ENCODE measurements at regions not wholly inside any gene's neighbourhood (a gene's known extent, or its start where the extent isn't known, plus 50 kb on each side); places are given as distances from the start of the nearest gene placed in this dataset.
"Not testable (repeated sequence)": the region's sequence is repeated elsewhere in the genome, so short reads cannot be mapped to it uniquely, and the experiment has no call there.

DNA sequence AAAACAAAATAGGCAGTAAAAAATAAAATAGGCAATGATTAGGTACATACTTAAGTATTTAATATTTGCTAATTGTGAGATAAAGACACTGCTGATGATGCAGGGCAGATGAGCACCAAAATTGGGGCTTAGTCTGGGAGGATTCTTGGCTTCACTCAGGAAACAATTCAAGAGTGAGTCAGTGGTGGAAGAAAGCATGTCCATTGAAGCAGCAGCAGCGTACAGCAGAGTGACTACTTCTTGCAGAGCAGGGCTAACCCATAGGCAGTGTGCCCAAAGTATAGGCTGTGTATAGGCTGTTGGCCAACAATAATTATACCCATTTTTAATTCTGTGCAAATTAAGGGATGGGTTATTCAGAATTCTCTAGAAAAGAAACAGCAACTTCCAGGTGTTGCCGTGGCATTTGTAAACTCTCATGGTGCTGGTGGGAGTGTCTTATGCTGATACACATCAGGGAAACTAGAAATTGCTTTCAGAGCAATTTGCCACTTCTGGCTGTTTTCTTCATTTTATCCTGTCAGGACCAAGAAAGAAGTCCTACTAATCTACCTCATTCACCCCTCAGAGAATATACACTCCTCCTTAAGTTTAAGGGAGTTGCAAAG is 317.3 kb upstream of the NAALADL2 start:
- no peak for DNase-seq

DNA sequence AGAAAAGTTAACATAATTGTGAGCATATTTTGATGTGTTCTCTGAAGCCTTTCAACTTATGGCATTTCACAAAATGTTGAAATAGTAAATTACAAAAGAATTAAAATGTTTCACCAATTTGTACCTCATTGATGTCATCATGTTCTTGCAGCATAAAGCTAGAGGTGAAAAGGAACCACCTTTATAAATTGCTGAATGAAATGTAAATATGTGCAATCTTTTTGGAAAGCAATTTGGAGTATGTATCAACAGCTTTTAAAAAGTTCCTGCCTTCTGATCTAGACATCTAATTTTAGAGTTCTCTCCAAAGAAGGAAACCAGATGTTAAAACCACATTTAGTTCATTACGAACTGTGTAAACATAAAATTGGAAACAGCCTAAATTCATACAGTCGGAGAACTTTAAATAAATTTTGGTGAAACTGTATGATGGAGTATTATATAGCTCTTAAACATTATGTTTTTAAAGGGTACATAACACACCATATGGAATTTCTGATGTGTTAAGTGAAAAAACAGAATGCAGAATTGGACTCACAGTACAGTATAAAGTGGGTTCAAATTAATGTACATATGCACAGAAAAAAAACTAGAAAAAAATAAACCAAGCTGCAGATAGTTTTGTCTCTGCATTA is 311.2 kb upstream of the NAALADL2 start:
- DNase-seq = no peak

DNA sequence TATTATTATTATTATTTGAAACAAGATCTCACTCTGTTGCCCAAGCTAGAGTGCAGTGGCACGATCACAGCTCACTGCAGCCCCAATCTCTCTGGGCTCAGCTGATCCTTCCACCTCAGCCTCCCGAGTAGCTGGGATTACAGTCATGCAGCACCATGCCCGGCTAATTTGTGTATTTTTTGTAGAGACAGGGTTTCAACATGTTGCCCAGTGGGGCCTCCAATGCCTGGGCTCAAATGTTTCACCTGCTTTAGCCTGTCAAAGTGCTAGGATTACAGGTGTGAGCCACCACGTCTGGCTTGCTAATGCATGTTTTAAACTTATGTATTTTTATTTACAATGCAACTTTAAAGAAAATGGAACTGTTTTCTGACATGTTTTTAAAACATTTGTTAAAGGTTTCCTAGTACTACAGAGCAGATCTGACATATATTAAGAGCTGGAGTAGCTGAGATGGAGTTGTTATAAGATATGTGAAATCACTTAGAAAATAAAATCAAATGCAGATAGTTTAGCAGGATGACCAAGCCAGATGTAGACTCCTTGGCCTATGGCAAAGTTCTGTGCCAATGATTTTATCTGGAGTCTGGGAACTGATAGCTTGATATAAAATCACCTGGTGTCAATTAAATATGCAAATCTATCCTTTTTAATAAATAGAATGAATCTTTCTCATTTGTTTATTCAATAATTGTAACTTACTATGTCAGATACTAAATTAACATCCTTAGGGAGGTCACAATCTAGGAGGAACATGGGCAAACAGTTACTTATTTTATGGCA is 310.1 kb upstream of the NAALADL2 start:
- no peak for DNase-seq

DNA sequence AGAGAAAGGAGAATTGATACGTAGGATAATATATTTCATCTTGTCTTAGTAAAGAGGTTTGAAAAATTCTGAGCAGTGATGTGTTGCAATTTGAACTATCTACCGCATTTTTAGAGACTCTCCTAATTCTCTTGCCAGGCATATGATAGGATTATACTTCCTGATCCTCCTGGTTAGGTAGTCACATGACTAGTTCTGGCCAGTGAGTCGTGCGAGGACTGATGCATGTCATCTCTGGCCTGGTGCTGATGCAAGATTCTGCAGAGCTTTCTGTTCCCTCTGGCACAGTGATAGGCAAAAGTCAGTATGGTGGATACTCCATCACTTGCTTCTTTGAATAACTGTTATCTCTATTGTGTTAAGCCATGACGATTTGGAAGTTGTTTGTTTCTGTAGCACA is 277.6 kb upstream of the NAALADL2 start:
- DNase-seq = no peak

DNA sequence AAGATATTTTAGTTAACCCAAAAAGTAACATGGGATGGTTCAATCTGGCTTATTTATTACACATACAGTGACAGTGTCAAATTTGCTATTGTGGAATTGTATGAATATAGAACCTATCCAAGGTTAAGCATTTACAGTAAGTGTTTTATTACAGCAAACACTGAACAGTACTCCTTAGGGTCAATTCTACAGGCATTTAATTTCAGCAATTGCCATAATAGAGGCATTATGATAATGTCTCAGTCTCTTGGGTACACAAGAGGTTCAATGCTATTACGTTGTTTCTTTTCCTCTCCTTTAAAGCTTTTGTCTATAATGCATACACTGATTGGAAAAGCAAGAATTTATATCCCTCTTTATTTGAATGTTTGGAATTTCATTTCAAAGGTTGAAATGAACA is 275.7 kb upstream of the NAALADL2 start:
- no peak for DNase-seq

DNA sequence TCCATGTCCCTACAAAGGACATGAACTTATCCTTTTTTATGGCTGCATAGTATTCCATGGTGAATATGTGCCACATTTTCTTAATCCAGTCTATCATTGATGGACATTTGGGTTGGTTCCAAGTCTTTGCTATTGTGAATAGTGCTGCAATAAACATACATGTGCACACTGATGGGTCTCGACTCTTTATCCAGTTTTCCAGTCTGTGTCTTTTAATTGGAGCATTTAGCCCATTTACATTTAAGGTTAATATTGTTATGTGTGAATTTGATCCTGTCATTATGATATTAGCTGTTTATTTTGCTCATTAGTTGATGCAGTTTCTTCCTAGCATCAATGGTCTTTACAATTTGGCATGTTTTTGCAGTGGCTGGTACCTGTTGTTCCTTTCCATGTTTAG is 272.0 kb upstream of the NAALADL2 start:
- DNase-seq = not testable (repeated sequence)

DNA sequence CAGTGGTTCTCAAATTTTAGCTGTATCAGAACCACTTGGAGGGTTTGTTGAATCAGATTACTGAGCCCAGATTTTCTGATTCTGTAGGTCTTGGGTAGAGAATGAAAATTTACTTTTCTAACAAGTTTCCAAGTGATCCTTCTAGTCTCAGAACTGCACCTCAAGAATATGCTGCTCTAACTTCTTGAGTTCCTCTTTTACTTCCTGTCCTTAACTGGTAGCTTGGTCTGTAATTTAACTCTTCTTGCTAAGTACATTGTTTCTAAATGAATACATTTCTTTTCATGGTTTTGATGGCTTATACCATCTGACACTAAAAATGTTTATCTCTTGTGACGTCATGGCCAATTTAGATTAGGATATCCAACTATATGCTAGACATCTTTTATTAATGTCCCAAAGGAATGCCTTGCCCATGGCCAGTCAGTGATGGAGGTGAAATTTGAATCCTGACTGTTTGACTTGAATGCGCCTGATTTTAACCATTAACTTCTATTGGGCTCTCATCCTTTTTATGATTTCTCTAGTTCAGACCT is 262.6 kb upstream of the NAALADL2 start:
- DNase-seq = no peak

DNA sequence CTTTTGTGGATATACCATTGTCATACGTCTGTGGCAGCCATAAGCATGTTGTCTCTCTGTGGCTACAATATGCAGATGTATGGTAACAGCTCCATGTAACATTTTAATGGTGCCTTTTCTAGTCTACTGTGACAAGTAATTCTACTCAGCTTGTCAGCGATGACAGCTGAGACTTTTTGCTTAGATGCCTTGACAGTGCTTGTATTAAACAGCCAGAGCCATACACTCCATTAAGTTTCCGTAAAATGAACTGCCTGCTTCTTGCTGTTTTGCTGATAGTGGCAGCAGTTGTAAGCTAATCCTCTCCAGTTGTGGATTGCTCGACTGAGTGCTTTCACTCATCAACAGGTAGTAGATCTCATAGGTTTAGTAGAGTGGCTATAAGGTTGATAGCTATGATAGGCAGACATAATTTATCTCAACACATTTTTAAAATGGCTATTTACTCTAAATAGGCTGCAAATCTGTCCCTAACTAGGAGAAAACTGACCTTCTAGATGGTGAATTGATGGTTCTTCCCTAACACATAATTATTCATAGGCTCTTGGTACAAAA is 260.2 kb upstream of the NAALADL2 start:
- no peak for DNase-seq

DNA sequence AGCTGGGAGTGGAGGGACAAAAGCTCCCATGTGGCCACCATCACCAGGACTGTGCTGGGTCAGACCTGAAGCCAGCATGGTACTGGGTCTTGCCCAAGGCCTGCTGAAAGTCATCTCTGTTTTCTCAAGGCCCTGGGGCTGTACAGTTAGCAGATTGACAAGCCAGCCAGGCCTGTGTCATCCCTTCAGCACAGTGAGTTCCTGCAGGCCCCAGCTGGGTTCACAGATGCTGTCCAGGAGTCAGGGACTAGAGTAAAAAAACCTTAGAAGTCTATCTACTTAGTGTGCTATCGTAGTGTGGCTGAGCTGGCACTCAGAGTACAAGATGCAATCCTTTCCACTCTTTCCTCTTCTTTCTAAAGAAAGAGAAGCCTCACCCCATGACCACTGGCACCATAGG is 246.0 kb upstream of the NAALADL2 start:
- DNase-seq = no peak

DNA sequence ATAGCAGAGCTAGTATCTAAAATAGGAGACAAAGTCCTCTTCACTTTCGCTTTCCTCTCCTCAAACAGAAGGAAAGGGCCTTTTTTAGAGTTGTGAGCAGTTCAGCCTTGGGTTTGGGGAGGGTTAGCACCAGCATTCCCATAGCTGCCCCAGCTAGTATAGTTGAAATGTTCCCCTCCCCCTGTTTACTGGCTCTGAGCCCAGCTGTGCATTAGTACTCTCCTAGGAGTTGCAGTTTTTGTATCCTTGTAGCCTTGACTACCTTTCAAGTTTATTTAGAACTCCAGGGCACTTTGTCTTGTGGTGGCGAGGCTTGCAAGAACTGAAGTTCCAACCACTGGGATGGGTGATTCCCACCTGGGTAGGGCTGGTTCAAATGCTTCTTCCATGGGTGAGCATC is 245.1 kb upstream of the NAALADL2 start:
- no peak for DNase-seq

DNA sequence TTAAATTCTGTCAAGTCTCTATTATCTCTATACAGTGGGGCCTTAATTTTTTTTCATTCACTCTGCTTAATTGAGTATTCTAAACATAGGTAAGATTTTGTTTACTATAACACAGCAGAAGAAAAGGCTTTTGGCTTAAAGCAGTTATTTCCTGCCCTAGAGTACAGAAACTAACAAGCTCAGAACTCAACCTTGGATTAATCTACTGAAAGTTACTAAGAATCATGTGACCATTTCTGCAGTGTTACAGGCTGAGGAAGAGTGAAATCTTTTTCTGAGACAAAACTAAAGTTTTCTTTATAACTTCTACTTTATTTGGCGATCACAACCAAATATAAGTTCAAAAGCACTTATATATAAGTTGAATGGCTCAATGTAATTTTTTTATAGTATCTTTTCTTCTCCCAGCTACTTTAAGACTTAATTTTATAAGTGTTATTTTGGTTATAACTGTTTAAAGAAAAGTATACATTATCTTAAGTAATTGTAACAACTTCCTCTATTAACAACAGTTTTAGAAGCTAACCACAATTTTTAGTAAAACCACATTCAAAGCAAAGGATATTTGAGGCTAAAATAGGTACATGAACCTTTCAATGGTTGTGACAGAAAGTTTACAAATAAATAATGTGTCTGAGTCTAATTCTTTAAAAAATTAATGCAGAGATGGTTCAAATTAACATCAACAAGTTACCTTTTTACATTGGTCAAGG is 240.6 kb upstream of the NAALADL2 start:
- no peak for DNase-seq

DNA sequence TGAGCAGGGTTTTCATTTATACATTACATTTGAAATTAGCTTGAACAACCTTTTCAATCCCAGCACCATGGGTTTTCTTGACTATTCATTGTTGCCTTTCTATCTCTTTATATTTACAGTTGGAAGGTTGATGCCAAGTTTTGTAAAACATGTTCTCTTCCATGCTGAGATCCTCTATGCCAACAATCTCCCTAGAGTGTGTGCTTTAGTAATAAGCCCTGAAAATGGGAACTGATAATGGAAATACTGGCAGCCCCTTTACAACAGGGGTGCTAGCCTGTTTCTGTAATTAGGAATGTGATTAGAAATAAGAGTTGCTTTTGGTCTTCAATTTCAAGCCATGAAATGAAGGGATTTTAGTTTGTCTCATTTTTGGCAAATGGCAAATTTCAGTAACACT is 239.9 kb upstream of the NAALADL2 start:
- no peak for DNase-seq

DNA sequence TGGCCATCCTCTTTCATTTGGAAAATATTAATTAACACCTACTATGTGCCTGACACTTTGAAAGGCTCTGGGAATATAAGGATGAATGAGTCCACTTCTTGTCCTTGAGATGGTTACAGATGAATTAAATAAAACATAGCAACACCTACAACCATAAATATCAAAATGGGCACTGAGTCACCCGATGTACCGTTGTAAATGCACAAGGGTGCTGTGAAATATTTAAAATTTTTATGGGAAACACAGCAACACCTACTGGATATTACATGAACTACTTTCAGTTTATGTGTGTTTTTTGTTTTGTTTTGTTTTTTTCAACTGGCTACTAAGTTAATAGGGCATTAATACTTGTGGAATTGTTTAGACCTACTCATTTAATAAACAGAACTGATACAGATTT is 239.0 kb upstream of the NAALADL2 start:
- no peak for DNase-seq

DNA sequence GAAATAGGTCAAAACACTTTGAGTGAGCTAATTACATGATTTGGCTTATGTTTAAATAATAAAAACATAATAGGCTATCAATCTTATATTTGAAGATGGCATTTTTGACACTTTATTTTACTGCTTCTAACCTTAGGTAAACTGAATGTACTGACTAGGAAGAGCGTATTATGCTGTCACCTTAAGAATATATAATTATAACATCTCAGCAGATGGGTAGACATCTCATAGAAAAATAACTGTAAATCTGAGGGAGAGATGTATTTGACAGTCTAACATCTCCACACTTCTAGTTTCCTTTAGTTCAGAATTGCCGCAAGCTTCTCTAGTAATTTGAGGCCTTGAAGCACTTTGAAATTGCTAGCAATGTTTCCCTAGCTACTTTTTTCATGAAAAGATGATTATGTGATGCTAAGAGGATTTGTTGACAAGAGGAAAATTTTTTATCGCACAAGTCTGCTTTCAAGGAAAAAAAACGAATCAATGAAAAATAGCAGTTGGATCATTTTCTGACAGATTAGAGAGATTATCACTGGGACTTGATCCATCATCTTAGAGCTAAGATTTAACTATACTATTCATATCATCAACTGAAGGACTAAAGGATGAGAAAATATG is 238.2 kb upstream of the NAALADL2 start:
- no peak for DNase-seq

DNA sequence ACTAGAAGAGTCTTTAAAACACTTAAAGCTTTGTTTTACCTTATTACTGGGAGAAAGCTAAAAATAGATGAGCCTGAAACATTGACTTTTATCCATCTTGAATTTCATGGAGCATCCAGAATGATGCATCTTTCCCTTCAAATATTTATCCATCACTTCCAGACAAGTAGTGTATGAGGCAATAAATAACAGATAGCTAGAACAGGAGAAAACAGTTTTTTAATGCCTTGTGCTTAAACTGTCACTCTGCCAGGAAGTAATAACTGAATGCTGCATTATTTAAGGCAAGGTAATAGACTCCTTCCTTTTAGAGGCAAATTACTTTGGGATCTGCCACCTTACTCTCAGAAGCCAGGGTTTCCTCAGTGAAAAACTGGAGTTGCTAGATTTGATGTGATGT is 225.8 kb upstream of the NAALADL2 start:
- DNase-seq = no peak

DNA sequence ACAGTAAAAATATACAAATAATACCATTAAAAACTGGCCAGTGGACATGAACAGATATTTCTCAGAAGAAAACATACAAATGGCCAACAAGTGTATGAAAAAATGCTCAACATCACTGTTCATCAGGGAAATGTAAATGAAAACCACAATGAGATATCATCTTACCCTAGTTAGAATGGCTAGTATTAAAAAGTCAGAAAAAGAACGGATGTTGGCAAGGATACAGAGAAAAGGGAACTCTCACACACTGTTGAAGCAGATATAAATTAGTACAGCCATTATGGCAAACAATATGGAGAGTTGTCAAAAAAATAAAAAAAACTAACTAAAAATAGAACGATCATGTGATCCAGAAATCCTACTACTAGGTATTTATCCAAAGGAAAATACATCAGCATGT is 222.7 kb upstream of the NAALADL2 start:
- DNase-seq = no peak

DNA sequence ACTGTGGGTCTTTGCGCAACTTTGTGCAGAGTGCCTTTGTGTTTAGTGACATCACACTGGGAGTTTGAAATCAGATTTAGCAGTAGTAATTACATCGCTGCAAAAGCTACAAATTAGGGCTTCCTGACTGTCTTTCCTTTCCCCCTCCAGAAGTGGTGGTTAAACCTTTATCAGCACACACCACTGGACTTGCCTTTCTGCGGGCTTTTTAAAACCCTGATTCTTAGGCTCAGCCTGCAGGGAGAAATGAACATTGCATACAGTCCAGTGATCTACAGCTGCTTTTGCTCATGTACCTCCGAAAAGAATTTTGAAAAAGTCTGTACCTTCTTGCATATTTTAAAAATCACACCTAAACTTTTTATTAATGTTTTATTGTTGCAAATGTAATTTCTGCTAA is 219.7 kb upstream of the NAALADL2 start:
- no peak for DNase-seq

DNA sequence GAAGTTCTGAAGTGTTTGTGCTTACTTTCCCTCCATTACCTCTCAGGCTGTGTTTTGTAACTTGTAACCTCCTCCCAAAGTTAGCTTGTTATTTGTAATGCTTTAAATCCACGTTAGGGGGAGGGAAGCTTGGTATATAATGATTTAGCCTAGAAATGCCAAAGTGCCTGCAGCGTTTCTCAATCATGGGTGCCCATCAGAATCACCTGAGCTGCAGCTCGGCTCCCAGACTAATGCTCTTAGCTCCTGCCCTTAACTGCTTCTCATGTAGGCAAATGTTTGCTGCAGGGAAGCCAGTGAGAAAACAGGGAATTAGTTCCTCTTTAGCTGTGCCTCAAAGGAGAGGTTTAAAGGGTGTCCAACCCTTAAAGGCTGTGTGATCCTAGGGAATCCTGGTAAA is 219.2 kb upstream of the NAALADL2 start:
- DNase-seq = no peak

DNA sequence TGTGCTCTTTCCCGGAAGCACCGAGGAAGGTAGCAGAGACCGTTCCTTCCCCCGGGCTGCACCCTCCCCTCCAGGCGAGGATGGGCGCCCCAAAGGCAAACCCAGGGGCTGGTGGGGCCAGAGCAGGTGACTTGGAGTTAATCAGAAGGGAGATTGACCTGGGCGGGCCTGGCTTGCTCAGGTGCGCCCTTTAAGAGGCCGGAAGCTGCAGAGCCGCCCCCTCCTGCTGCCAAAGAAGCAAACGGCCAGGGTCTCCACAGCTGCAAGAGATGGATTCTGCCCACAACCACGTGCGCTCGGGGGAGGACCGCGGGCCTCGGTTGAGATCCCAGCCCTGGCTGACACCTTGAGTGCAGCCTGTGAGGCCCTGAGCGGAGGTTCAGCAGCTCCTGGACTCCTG is 218.2 kb upstream of the NAALADL2 start:
- no peak for DNase-seq

DNA sequence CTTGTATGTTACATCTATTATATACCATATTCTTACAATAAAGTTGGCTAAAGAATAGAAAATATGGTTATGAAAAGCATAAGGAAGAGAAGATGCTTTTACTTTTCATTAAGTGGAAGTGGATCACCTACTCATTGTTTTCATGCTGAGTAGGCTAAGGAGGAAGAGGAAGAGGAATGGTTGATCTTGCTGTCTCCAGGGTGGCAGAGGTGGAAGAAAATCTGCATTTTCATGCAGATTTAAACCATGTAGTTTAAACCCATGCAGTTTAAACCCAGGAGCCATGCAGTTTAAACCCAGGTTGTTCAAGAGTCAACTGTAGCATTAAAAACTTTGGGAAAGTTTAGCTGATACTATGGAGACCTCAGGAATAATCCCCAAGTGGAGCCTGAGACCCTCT is 214.8 kb upstream of the NAALADL2 start:
- no peak for DNase-seq

DNA sequence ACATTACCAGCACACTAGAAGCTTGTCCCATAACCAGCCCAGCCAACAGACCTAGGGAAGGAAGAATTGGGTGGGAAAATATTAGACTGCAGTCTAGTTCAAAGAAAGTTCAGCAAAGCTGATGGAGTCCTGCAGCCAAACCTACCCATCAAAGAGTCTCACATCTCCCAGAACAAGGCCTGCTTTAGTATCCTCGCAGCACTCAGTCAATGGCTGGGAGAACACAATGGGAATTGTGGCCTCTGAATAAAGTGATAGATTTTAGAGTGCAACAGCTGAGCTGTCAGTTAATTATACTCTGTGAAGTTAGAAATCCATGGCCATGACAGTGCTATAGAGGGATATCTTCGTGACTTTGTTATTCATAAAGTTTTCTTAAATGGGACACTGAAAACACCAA is 207.2 kb upstream of the NAALADL2 start:
- peak; percentile 2 for DNase-seq

DNA sequence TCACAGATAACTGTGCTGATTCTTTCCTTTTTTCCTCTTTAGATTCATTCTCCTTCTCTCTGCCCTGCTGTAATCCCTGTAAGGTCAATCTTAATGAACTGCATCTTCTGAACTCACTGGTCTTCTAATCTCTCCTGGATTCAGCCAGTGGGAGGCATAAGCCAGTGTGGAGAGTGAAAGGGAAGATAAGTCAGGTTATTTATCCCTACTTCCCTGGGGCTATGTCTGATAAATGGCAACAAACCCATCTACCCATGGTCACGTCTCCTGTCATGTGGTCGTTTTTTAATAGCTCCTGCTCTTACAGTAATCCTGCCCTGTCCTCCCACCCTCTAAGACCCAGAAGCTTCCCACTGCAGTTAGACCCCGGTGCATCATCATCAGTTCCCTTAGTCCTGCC is 199.6 kb upstream of the NAALADL2 start:
- no peak for DNase-seq
